GM18507 (cell line): ENCODE measurements at regions not wholly inside any gene's neighbourhood (a gene's known extent, or its start where the extent isn't known, plus 50 kb on each side); places are given as distances from the start of the nearest gene placed in this dataset.
"Not testable (repeated sequence)": the region's sequence is repeated elsewhere in the genome, so short reads cannot be mapped to it uniquely, and the experiment has no call there.

Experiments used
- DNase-seq: peaks from one replicate; pipeline ENCODE4 v3.0.0; 2011; ENCODE audit warnings: low read depth; ENCODE audit not compliant: insufficient read length; ENCODE audit errors: extremely low spot score
- FAIRE-seq: peaks from 2 replicates; lab custom pipeline; 2011; peaks lifted over from hg19 to GRCh38; lab: Jason Lieb, UNC

DNA sequence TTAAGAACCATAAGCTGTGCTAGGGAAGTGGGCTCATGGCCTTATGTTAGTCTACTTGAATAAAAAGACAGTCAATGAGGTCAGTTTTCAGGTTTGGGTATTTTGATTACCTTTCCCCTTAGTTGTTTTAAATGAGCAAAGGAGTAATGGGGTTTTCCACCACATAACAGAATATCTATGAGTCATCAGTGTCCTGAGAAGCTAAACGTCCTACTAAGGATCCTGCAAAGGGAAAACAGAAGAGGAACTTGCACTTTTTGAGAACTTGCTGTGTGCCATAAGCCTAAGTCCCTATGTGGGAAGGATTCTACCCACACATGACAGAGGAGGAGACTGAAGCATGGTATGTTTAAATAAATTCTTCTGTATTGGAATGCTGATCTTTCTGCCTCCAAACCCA lies 292.8 kb upstream of the TMC3 start:
- no peak for DNase-seq
- no peak for FAIRE-seq

DNA sequence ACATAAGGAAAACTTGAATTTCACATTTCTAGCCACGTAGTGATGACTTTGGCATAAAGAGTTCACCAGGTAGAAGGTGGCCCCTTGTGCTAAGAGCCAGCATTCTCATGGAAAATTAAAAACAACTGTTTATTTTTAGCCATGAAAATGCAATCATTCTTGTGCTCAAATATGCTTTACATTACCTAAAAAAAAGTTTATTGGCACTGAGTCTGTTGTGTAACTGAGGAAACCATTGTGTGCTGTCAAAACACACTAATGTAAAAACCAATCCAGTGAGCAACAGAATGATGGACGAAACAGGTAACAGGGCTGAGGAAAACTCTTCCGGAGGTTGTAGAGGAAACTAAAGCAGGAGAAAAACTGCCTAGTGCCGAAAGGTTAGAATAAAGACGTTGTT lies 287.0 kb upstream of the TMC3 start:
- DNase-seq = no peak
- FAIRE-seq = no peak

DNA sequence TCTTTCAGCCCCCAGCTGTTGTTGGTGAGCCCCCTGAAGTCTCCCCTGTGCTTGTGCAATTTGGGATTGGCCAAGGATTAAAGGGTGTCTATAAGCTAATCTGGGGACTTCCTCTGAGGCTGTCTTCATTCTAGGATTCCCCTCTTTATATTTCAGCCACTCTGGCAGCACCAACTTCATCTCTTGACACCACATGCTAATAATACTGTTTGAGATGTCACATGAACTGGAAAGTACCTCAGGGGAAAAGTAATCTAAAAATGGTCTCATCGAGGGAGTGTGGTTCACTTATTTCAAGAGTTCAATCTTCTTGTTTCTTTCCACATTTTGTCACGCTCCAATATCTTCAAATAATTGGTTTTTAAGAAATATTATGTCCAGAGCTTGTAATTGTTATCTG lies 279.2 kb upstream of the TMC3 start:
- FAIRE-seq = no peak
- DNase-seq = no peak

DNA sequence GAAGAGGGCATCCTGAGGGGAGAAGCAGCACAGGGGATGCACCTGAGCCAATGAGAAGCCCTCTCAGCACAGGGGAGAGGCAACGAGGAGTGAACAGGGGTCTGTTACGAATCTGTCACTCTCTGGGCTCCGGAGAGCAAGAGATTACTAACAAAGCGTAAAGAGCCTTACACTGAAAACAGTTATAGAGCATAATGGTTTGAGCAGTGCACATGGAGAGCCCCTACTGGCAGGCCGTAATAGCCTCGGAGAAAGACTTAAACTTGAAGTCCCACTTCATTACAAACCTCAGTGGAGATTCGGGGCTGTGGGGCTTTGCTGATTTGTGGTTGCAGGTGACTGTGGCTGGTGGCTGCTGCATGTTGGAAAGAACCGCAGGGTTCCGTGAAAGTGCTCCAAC lies 271.5 kb upstream of the TMC3 start:
- FAIRE-seq (no peak), DNase-seq (no peak)

DNA sequence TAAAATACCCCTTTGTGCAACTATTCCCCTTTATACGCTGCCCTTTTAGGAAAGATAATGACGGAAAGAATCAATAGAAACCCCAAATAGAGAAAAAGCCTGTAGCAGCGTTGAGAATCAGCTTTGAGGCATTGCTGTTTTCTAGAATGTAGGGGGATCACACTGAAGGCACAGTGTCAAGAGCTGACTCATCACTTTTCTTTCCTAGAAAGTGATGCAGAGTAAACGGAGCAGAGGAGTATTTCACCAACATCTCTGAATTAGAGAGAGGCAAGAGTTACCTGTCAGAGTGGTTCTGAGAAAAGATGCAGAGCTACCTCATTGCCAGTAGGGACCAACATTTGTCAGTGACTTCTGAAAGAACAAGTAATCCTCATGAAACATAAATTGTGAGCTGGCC lies 269.8 kb upstream of the TMC3 start:
- DNase-seq (no peak), FAIRE-seq (no peak)

DNA sequence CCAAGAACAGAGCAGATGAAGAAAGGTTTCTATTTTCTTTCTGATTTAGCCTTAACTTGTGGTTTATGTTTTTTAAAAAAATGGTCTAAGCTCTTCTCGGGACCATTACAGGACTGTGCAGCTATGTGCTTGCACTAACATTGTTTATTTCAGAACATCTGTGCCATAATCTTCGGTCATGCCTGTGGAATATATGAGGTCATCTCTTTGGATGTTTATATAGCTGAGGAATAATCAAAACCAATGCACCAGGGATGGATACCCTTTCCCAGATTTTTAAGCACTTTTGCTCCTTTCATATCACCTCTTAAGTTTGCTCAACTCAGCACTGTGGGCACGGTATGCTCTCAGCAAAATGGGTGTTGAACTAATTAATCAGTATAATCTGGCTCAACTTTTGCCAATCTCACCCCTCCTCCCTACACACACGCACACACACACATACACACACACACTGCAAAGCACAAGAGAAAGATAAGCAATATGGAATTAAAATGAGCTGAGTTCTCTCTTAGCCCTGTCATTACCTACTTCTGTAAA lies 268.5 kb upstream of the TMC3 start:
- DNase-seq (no peak), FAIRE-seq (no peak)

DNA sequence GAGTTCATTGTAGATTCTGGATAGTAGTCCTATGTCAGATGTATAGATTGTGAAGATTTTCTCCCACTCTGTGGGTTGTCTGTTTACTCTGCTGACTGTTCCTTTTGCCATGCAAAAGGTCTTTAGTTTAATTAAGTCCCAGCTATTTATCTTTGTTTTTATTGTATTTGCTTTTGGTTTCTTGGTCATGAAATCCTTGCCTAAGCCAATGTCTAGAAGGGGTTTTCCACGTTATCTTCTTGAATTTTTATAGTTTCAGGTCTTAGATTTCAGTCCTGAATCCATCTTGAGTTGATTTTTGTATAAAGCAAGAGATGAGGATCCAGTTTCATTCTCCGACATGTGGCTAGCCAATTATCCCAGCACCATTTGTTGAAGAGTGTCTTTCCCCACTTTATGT lies 262.1 kb upstream of the TMC3 start:
- not testable (repeated sequence) for DNase-seq, FAIRE-seq

DNA sequence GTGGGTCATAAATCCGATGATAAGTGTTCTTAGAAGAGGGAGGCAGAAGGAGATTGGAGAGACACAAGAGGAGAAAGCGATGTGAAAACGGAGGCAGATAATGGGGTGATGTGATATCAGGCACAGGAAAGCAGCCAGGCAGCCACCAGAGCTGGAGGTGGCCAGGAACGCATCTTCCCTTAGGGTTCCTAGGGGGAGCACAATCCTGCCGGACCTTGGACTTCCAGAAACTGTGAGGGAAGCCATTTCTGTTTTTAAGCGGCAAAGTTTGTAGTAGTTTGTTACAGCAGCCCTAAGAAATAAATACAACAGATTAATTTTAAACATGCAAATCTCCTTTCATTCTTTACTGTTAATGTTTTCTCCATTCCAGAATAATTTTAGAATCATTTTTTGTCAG lies 259.9 kb upstream of the TMC3 start:
- FAIRE-seq = no peak
- no peak for DNase-seq

DNA sequence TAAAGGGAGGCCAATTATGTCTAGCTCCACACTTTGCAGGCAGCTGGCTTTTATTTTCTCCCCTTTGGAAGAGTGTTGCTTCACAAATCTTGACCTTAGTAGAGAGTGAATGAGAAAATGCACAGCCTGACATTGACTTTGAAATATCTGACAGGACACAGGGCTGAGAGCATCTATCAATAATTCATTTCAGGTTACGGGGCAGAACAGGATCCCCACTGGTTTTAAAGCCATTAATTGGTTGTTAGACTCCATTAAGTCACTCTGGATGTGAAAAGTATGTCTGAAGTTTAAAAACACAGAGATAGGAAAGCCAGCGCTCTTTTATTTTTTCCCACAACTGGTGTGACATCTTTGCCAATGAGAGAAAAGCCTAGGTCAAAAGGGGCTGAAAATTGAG lies 251.9 kb upstream of the TMC3 start:
- no peak for FAIRE-seq
- no peak for DNase-seq

DNA sequence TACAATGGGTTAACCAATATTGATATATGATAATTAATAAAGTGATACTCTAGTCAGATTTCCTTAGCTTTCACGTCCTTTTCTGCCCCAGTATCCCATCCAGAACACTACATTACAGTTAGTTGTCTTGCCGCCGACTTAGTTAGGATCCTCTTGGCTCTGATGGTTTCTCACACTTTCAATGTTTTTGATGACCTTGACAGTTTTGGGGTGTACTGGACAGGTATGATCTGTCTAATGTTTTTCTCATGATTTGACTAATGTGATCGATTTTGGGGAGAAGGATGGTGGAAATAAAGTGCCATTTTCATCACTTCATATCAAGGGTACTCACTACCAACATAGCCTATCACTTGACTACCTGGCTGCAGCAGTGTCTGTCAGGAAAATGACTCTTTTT lies 245.0 kb upstream of the TMC3 start:
- FAIRE-seq = no peak

DNA sequence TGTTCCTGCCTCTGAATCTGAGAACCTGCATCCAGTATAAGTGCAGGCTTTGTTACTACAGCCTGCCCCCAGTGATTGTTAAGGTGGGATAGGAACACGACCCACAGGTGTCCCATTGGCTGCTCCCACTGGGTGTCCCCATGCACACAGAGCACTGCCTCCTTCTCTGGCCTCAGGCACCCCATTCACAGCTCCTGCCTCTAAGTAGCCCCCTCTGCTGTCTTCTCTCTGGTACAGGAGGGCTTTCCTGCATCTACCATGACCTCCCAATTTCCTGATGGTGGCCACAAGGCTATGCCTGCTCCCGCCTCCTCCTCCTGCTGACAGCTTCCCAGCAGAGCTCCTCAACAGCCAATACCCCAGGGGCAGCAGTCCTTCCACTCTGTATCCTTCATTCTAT lies 238.6 kb upstream of the TMC3 start:
- DNase-seq = no peak

More for the DNA sequence above, 245.0 kb upstream of the TMC3 start:
- no peak for DNase-seq

DNA sequence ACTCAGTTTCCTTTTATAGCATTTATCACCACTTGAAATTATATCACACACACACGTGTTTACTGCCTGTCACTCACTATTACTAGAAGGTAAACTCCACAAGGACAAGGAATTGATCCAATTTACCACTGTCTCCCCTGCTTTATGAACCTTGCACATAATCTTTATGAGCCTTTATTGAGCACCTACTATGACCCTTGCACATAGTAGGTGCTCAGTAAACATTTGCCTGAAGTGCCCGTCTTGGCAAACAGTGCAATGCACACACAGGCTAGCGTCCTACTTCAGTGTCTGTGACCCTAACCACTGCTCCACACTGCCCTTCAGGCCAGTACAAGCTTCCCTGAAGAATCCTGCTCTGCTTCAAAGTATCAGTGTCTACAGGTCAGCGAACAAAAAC lies 237.7 kb upstream of the TMC3 start:
- no peak for DNase-seq
- FAIRE-seq = no peak

More for the DNA sequence above, 238.6 kb upstream of the TMC3 start:
- no peak for FAIRE-seq

DNA sequence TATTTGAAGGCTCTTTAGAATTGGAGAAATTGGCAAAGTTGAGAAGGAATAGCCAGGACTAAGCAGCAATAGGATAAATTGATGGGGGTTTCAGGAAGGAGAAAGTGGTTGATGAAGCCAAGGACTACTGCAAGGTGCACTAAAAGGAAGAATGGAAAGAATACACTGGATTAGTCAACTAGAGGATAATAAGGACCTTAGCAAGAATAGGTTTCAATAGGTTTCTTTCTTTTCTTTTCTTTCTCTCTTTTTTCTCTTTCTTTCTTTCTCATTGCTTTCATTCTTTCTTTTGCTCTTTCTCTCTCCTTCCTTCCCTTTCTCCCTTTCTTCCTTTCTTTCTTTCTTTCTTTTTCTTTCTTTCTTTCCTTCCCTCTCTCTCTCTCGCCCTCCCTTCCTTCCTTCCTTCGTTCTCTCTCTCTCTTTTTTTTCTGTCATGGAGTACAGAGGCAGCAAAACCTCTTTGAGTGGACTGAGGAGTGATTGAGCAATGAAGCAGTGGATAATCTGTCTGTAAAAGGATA lies 234.4 kb upstream of the TMC3 start:
- FAIRE-seq (no peak), DNase-seq (no peak)

DNA sequence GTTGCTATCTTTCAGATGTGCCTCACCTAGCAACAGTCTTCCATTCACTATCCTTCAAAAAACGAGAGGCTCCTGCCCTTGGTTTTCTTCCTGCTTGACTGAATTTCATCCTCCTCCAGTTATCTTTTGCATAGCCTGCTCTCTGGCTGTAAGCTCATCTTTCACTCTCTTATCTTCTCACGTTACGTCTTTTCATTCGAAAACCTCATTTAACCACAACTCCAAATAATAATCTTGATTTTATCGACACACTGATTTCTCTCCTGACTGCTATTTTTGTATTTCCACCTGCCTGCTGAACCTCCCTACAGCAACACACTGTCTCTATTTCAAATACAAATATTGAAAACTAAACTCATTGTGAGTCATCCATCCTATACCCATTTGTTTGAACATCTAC lies 230.7 kb upstream of the TMC3 start:
- no peak for DNase-seq
- no peak for FAIRE-seq

DNA sequence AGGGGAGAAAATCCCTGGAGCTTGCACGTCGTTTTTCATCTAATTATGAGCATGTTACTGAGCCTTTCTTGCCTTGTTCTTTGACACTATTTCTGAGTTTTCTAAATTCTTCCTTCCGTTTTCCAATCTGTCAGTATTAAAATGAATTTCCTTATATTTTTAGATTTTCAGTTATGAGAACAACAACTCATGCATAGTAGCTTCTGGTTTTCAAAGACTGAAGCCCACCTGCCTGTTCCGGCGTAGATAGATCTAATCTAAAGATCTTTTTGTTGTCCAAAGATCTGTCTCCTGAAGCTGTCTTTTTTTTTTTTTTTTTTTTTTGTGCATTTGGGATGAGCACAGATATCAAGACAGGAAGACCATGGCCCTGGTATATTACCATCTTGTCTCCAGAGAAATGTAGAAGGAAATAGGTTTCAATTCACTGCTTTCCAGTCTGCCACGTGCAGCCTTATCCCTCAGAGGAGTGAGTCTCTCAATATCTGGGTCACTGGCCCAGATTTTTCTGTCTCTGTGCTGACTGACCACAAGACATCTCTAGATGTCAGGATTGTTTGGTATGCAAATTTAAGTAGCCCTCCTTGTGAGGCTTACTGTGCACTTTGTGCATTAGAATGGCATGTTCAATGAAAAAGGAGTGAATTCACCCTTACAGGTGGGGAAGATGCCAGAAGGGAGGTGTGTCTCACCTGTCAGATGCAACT lies 222.3 kb upstream of the TMC3 start:
- no peak for FAIRE-seq
- no peak for DNase-seq

DNA sequence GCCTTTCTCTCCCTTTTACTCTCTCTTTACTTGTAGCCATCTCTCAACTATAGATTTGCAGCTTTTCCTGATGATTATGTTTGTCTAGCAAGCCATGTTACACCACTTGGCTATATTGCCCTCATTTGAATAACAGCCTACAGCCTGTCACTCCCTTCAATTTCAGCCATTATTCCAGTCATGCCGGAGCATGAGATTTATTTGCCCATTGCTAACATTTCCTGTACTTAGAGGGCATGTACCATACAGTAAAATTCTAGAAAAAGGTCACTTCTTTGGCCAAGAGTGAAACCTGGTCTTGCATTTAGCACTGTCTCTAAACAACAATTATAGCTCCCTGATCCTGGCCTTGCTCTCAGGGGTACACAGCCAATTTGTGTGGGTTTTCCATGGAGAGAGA lies 221.7 kb upstream of the TMC3 start:
- DNase-seq = no peak
- no peak for FAIRE-seq

DNA sequence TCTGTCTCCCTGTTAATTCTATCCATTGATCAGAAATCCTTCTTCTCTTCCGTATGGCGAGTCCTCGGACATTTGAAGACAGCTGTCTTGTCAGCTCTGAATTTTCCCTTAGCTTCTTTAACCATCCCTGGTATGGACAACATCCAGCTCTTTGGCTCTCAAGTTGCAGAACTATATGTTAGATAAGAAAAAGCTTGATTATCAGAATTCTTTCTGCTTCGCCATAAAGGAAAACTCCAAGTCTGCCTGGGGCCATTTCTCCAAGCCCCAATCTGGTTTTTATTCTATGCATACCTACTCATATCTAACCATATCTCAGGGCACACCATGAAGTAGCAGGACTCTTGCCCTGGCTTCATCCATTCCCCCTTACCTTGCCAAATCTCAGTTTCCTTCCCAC lies 215.7 kb upstream of the TMC3 start:
- DNase-seq = no peak

DNA sequence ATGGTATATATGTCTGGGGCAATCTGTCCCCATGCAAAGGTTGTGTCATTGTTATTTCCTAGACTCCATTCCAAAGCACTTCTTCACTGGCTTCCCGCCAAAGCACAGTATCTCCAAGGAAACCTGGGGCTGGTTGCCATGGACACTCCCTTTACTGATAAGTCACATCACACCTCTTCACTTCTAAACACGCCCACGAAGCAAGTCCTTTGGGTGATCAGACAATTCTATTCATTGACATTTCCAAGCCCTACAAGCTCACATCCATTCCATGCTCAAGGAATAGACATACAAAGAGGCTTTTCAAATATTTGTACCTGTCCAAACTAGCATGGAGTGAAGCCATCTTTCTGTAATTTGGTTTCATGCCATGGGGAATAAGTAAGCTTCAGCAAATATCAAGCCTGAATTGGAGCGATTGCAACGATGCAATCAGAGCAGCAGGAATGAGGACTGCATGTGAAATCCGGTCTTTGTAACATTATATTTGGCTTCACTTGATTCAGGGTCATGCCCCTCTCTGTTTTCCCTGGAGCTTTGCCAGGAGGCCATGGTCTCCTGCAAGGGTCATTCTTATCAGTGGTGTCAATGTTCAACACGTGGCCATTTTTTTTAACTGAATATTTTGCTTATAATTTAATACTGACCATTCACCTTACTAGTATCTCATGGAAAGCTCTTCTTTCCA lies 201.6 kb upstream of the TMC3 start:
- no peak for FAIRE-seq
- DNase-seq = no peak

More for the DNA sequence above, 215.7 kb upstream of the TMC3 start:
- no peak for FAIRE-seq

DNA sequence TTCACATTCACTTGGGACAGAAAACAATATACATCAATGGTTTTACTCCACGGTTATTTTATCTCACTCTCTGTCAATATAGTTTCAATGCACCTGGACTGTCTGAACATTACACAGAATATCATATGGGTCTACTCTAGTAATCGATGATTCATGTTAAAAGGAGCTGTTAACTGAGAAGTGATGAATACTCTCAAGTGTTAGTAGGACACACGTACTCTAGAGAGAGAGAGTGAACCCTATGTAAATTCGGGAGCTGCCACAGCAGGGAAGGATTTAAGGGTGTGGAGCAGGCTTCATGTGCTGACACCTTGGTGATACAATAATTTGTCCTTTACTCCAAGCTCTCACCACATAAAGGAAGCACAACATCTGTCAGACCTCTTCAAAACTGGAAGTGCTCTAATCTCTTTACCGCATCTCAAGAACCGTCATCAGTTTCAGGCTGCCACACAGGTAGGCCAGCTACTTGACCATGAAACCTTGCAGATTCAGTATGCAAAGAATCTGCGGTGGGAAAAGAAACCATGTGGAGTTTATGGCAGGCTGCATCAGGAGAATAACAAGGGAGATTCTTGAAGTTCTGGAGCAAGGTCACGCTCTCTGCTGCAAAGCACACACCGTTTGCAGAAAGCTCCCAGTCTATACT lies 199.2 kb upstream of the TMC3 start:
- no peak for DNase-seq

DNA sequence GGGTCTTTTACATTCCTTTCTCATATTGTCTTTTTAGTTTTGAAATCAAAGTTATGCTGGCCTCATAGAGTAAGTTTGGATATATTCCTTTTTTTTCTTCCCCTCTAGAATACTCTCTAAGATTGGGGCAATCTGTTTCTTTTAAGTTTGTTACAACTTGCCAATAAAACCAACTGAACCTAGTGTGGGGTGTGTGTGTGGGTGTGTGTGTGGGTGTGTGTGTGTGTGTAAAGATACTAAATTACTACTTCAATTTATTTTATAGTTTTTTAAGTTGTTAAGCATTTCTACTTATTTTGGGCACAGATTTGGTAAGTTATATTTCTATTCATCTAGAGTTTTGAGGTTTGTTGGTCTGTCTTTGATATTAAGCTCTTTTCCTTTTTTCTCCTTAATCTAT lies 198.2 kb upstream of the TMC3 start:
- FAIRE-seq = no peak
- no peak for DNase-seq

More for the DNA sequence above, 199.2 kb upstream of the TMC3 start:
- no peak for FAIRE-seq
